HG03432 (cell line): ENCODE measurements at regions not wholly inside any gene's neighbourhood (a gene's known extent, or its start where the extent isn't known, plus 50 kb on each side); places are given as distances from the start of the nearest gene placed in this dataset.
"Not testable (repeated sequence)": the region's sequence is repeated elsewhere in the genome, so short reads cannot be mapped to it uniquely, and the experiment has no call there.

Experiments
- ATAC-seq: cut with Tn5 transposase; IDR thresholded peaks from one replicate; pipeline ENCODE4 v1.9.1; 2021; ENCODE audit warnings: mild to moderate bottlenecking, moderate library complexity; ENCODE audit not compliant: unreplicated experiment

GRCh38 chr3:125915437-125915787 is 53.6 kb upstream of the ROPN1B start:
- ATAC-seq, result not testable (repeated sequence)

GRCh38 chr3:125915792-125916375 is 53.1 kb upstream of the ROPN1B start:
- peak; percentile 84 for ATAC-seq

DNA sequence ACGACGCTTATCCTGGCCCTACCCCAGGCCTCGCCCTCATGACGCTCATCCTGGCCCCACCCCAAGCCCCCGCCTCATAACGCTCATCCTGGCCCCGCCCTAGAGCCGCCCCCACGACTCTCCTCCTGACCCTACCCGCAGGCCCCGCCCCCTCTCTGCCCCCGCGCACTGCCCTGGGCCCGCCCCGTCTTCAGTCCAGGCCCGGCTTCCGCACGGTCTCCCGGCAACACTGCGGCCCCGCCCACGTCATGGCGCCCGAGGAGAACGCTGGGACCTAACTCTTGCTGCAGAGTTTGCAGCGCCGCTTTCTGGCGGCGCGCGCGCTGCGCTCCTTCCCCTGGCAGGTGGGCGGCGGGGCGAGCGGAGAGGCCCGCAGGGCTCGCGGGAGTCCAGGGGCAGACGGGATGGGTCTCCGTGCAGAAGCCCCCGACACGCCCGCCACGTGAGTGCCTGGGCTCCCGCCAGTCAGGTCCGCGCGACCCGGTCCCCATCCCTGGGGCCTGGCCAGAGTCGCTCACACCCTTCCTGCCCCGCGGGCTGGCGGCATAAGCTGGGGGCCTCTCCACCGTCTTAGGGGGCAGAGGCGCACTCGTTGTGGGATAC is 52.5 kb upstream of the ROPN1B start:
- ATAC-seq, result peak; percentile 84

DNA sequence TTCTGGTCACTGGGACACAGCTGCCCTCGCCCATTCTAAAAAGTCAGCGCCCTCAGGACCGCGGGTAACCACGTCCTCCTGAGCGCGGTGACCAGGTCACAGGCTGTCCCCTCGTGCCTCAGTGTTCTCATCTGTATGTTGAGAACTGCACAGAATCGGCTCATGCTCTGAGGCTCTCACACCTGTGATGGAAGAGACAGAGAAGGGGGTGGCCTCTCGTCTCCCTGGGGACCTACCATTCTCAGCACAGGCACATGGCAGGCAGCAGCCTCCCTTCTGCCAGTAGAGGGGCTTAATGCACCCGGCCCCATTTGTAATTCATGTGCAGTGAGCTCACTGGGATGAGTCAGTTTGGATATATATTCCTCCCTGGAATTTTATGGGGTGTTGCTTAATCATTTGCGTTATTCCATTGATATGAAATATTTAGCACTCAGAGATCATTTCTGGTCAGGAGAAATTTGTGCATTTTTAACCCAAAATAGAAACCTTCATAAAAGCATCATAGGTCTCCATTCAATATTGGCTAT is 51.9 kb upstream of the ROPN1B start:
- not testable (repeated sequence) for ATAC-seq

- ATAC-seq, result not testable (repeated sequence)
These were observed 51.0 kb upstream of the ROPN1B start for GRCh38 chr3:125918024-125918423.

GRCh38 chr3:125918451-125918850 is 50.5 kb upstream of the ROPN1B start:
- not testable (repeated sequence) for ATAC-seq

DNA sequence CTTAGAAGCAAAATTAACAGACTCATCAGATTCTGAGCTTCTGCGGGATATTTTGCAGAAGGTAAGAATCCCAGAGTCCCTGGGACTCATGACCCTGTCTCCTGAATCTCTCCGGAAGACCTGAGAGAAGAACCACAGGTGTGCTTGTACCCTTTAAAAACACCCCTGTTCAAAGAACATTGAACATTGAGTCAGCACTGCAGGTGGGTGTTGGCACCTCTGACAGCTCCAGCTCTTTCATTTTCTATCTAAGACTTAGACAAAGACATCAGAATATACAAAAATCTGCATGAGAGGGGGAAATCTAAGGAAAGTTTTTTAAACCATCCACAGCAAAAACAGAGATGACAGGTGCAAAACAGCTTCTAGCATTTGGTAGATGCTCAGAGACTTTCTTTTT is 50.1 kb upstream of the ROPN1B start:
- not testable (repeated sequence) for ATAC-seq
